ENCODE measurements at regions not wholly inside any gene's neighbourhood (a gene's known extent, or its start where the extent isn't known, plus 50 kb on each side); places are given as distances from the start of the nearest gene placed in this dataset.

- no peak overlapping the region for H3K27ac Mint-ChIP-seq
- Histone ChIP-seq H3K9ac (ENCODE audit: insufficient read depth, low read length, poor library complexity, severe bottlenecking) (no peak overlapping the region), H3K4me2 (replicated peaks; ENCODE audit: extremely low read depth, low read length, poor library complexity, severe bottlenecking) (no peak overlapping the region), H3K4me3 (replicated peaks in 1 of 3; ENCODE audit: low read depth in 2 of 3, low read length in 3 of 3) (no peak overlapping the region), H3K79me2 (ENCODE audit: insufficient read depth, low read length) (no peaks in the 10 kb centered on the region), H3K36me3 (replicated peaks in 1 of 2; ENCODE audit: control insufficient read depth in 1 of 2, insufficient read depth in 2 of 2, low read length in 2 of 2) (no peaks in the 10 kb centered on the region), H3K4me1 (ENCODE audit: control insufficient read depth in 1 of 2, insufficient read depth in 2 of 2, low read length in 2 of 2) (no peaks in the 10 kb centered on the region), H2AFZ (ENCODE audit: insufficient read depth, low read depth, low read length, poor library complexity, severe bottlenecking) (no peak overlapping the region), H3K27me3 (ENCODE audit: control insufficient read depth in 2 of 2, insufficient read depth in 2 of 2, low read length in 2 of 2) (no peaks in the 10 kb centered on the region), H3K9me3 (replicated peaks in 1 of 2; ENCODE audit: control insufficient read depth in 1 of 2, insufficient read depth in 1 of 2, low read length in 2 of 2) (no peaks in the 10 kb centered on the region), H3K27ac (ENCODE audit: low read depth in 1 of 2, low read length in 2 of 2) (no peak overlapping the region), H4K20me1 (ENCODE audit: insufficient read depth, low read length) (no peaks in the 10 kb centered on the region)
- no peaks in the 10 kb centered on the region for H3K36me3 Mint-ChIP-seq
- no peaks in the 10 kb centered on the region for H3K4me1 Mint-ChIP-seq
- H3K9me3 Mint-ChIP-seq, result no peaks in the 10 kb centered on the region
- no CpG with 5 or more reads among the region's 1 CpG for WGBS (ENCODE audit: insufficient coverage)
- intact Hi-C loops (cut with micrococcal nuclease), result no loop called here
- no peak for DNase-seq
- TF ChIP-seq, protein P1, sequence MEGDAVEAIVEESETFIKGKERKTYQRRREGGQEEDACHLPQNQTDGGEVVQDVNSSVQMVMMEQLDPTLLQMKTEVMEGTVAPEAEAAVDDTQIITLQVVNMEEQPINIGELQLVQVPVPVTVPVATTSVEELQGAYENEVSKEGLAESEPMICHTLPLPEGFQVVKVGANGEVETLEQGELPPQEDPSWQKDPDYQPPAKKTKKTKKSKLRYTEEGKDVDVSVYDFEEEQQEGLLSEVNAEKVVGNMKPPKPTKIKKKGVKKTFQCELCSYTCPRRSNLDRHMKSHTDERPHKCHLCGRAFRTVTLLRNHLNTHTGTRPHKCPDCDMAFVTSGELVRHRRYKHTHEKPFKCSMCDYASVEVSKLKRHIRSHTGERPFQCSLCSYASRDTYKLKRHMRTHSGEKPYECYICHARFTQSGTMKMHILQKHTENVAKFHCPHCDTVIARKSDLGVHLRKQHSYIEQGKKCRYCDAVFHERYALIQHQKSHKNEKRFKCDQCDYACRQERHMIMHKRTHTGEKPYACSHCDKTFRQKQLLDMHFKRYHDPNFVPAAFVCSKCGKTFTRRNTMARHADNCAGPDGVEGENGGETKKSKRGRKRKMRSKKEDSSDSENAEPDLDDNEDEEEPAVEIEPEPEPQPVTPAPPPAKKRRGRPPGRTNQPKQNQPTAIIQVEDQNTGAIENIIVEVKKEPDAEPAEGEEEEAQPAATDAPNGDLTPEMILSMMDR (IDR thresholded peaks at IDR 0.05), result no peak
- H3K27me3 Mint-ChIP-seq (ENCODE audit: low read depth in 3 of 3), result peaks cover 0 to 2% (median 0%) of the 10 kb centered on the region in 3 donors
- no peak overlapping the region for H3K4me3 Mint-ChIP-seq
Observed at GRCh38 chr7:49273897-49274296, 349.6 kb downstream of the CDC14C start.

DNA sequence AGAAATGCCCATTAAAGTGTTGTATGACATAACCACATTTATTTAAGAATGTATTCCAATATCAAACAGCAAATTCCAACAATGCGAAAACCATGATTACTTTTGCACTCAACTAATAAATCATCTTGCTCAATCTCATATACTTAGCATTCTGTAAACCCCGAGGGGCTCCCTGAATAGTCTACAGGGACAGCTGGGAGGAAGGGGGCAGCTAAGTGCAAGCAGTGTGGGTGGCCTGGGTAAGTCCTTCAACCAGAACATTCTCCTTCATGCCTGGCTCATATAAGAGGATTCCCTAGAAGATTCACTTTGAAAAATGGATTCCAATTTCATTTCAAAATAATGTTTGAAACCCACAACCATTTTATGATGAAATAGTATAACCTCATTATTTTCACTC, 355.5 kb downstream of the CDC14C start:
- Mint-ChIP-seq H3K4me3 (no peak overlapping the region), H3K9me3 (peaks cover 0 to 1% (median 0%) of the 10 kb centered on the region in 7 donors), H3K27me3 (ENCODE audit: low read depth in 3 of 3) (peaks cover 0 to 2% (median 0%) of the 10 kb centered on the region in 3 donors), H3K27ac (no peak overlapping the region), H3K4me1 (no peaks in the 10 kb centered on the region), H3K36me3 (no peaks in the 10 kb centered on the region)
- H2AFZ ChIP-seq (ENCODE audit: insufficient read depth, low read depth, low read length, poor library complexity, severe bottlenecking), result no peak overlapping the region
- H3K4me2 ChIP-seq (replicated peaks; ENCODE audit: extremely low read depth, low read length, poor library complexity, severe bottlenecking), result no peak overlapping the region
- no peaks in the 10 kb centered on the region for H4K20me1 ChIP-seq (ENCODE audit: insufficient read depth, low read length)
- no peak overlapping the region for H3K27ac ChIP-seq (ENCODE audit: low read depth in 1 of 2, low read length in 2 of 2)
- no peak overlapping the region for H3K4me3 ChIP-seq (replicated peaks in 1 of 3; ENCODE audit: low read depth in 2 of 3, low read length in 3 of 3)
- intact Hi-C loops (cut with micrococcal nuclease), result no loop called here
- no peak overlapping the region for H3K9ac ChIP-seq (ENCODE audit: insufficient read depth, low read length, poor library complexity, severe bottlenecking)
- no peaks in the 10 kb centered on the region for H3K36me3 ChIP-seq (replicated peaks in 1 of 2; ENCODE audit: control insufficient read depth in 1 of 2, insufficient read depth in 2 of 2, low read length in 2 of 2)
- H3K27me3 ChIP-seq (ENCODE audit: control insufficient read depth in 2 of 2, insufficient read depth in 2 of 2, low read length in 2 of 2), result no peaks in the 10 kb centered on the region
- no CpG with 5 or more reads among the region's 2 CpGs for WGBS (ENCODE audit: insufficient coverage)
- TF ChIP-seq, protein P1 (IDR thresholded peaks at IDR 0.05), result no peak
- no peak for DNase-seq
- H3K79me2 ChIP-seq (ENCODE audit: insufficient read depth, low read length), result no peaks in the 10 kb centered on the region
- no peaks in the 10 kb centered on the region for H3K4me1 ChIP-seq (ENCODE audit: control insufficient read depth in 1 of 2, insufficient read depth in 2 of 2, low read length in 2 of 2)
- H3K9me3 ChIP-seq (replicated peaks in 1 of 2; ENCODE audit: control insufficient read depth in 1 of 2, insufficient read depth in 1 of 2, low read length in 2 of 2), result no peaks in the 10 kb centered on the region
